Naive thymus-derived CD4-positive, alpha-beta T cell (primary cell): ENCODE measurements at regions not wholly inside any gene's neighbourhood (a gene's known extent, or its start where the extent isn't known, plus 50 kb on each side); places are given as distances from the start of the nearest gene placed in this dataset.

Experiments used
- ATAC-seq: fragments of 150-1000 bp; cut with Tn5 transposase; 2 replicates; pipeline ENCODE4 v1.10.0; 2021; ENCODE audit warnings: mild to moderate bottlenecking, moderate library complexity
- CTCF ChIA-PET: fragments of 350-600 bp; sonication (Branson Sonifier 250); formaldehyde crosslinking; loops from one replicate; lab custom pipeline; 2021; ENCODE audit warnings: antibody characterized with exemption; lab: Charles Lee
- POLR2A ChIA-PET: fragments of 350-600 bp; sonication (Branson Sonifier 250); formaldehyde crosslinking; loops from one replicate; lab custom pipeline; 2021; ENCODE audit warnings: antibody characterized with exemption, inconsistent platforms; lab: Charles Lee
- DNase-seq, 9 donors: peaks; one replicate each; pipeline versions ENCODE4 v3.0.0 to v3.0.0-alpha.2; 2020 to 2022; ENCODE audit warnings: mixed read lengths in 1 of 9
- H3K27ac ChIP-seq: one replicate; pipeline ENCODE4 v1.7.0; 2013; ENCODE audit warnings: mild to moderate bottlenecking, low read depth, low read length, moderate library complexity
- H3K27me3 ChIP-seq, 2 donors: one replicate each; pipeline ENCODE4 v1.7.0; 2013; ENCODE audit warnings: low read length in 2 of 2, mild to moderate bottlenecking in 2 of 2, moderate library complexity in 2 of 2; ENCODE audit not compliant: control insufficient read depth in 2 of 2, insufficient read depth in 2 of 2
- H3K36me3 ChIP-seq, 3 experiments: 1 replicate in 2 of 3; 2 replicates in 1 of 3; pipeline ENCODE4 v1.7.0; 2013; ENCODE audit warnings: low read length in 3 of 3, mild to moderate bottlenecking in 3 of 3, moderate library complexity in 1 of 3; ENCODE audit not compliant: insufficient read depth in 3 of 3, control insufficient read depth in 2 of 3
- H3K4me1 ChIP-seq, 2 donors: one replicate each; pipeline ENCODE4 v1.7.0; 2013; ENCODE audit warnings: low read length in 2 of 2, mild to moderate bottlenecking in 2 of 2, moderate library complexity in 1 of 2; ENCODE audit not compliant: control insufficient read depth in 2 of 2, insufficient read depth in 2 of 2
- H3K4me3 ChIP-seq: 2 replicates; pipeline ENCODE4 v1.7.0; 2013; ENCODE audit warnings: mild to moderate bottlenecking, low read length
- H3K9me3 ChIP-seq, 3 experiments: 1 replicate in 2 of 3; 2 replicates in 1 of 3; pipeline ENCODE4 v1.7.0; 2013; ENCODE audit warnings: low read length in 3 of 3; ENCODE audit not compliant: control insufficient read depth in 2 of 3
- H3K27ac Mint-ChIP-seq, 9 donors: one replicate each; pipeline ENCODE4 v1.8.0; 2020 to 2022; ENCODE audit warnings: mixed read lengths in 9 of 9, mild to moderate bottlenecking in 8 of 9, moderate library complexity in 5 of 9, inconsistent platforms in 2 of 9
- H3K27me3 Mint-ChIP-seq, 5 donors: one replicate each; pipeline ENCODE4 v1.8.0; 2021 to 2022; ENCODE audit warnings: mixed read lengths in 5 of 5, mild to moderate bottlenecking in 1 of 5
- H3K36me3 Mint-ChIP-seq, 5 donors: one replicate each; pipeline ENCODE4 v1.8.0; 2020 to 2022; ENCODE audit warnings: mixed read lengths in 5 of 5, mild to moderate bottlenecking in 3 of 5, inconsistent platforms in 1 of 5
- H3K4me1 Mint-ChIP-seq, 7 donors: one replicate each; pipeline ENCODE4 v1.8.0; 2020 to 2022; ENCODE audit warnings: mixed read lengths in 7 of 7, mild to moderate bottlenecking in 3 of 7, inconsistent platforms in 1 of 7
- H3K4me3 Mint-ChIP-seq, 10 donors: one replicate each; pipeline ENCODE4 v1.8.0; 2020 to 2022; ENCODE audit warnings: mild to moderate bottlenecking in 10 of 10, mixed read lengths in 10 of 10, moderate library complexity in 6 of 10, inconsistent platforms in 2 of 10
- H3K9me3 Mint-ChIP-seq, 11 donors: one replicate each; pipeline ENCODE4 v1.8.0; 2020 to 2022; ENCODE audit warnings: mixed read lengths in 11 of 11, mild to moderate bottlenecking in 4 of 11, inconsistent platforms in 1 of 11, moderate library complexity in 1 of 11
- intact Hi-C, 2 donors: fragments of 100-400 bp; cut with micrococcal nuclease; formaldehyde crosslinking; loops; one replicate each; pipeline ENCODE4 v1.15.1; 2023

- H3K27me3 ChIP-seq = no peaks in the 10 kb centered on the region
- no peak overlapping the region for H3K27ac ChIP-seq
- peaks cover 0 to 15% (median 5%) of the 10 kb centered on the region in 11 donors for H3K9me3 Mint-ChIP-seq
- no peak overlapping the region for H3K4me3 Mint-ChIP-seq
- no peaks in the 10 kb centered on the region for H3K4me1 Mint-ChIP-seq
- no peaks in the 10 kb centered on the region for H3K9me3 ChIP-seq
- H3K36me3 ChIP-seq = no peaks in the 10 kb centered on the region
- DNase-seq (no peak), ATAC-seq (no peak)
- no peak overlapping the region for H3K4me3 ChIP-seq
- no peaks in the 10 kb centered on the region for H3K4me1 ChIP-seq
- intact Hi-C loops = no loop called here
- peaks cover 0 to 14% (median 11%) of the 10 kb centered on the region in 5 donors for H3K27me3 Mint-ChIP-seq
- CTCF ChIA-PET = no interaction called here
- POLR2A ChIA-PET = no interaction called here
- H3K27ac Mint-ChIP-seq = no peak overlapping the region
- peaks cover 0 to 4% (median 0%) of the 10 kb centered on the region in 5 donors for H3K36me3 Mint-ChIP-seq
These were observed 197.9 kb downstream of the FGF9 start for GRCh38 chr13:21868823-21869222.

GRCh38 chr13:21871382-21871781 lies 200.5 kb downstream of the FGF9 start:
- intact Hi-C loops = no loop called here
- DNase-seq = no peak
- H3K4me3 Mint-ChIP-seq = no peak overlapping the region
- Histone ChIP-seq H3K36me3 (no peaks in the 10 kb centered on the region), H3K4me1 (no peaks in the 10 kb centered on the region), H3K4me3 (no peak overlapping the region), H3K27me3 (no peaks in the 10 kb centered on the region), H3K27ac (no peak overlapping the region), H3K9me3 (no peaks in the 10 kb centered on the region)
- H3K4me1 Mint-ChIP-seq = no peaks in the 10 kb centered on the region
- ChIA-PET POLR2A (interaction anchor here (0.7 kb wide), 1 partner anchor 65 kb away, joined by 3 read pairs; no protein-coding TSS in a partner anchor), CTCF (no interaction called here)
- peaks cover 0 to 12% (median 7%) of the 10 kb centered on the region in 5 donors for H3K27me3 Mint-ChIP-seq
- no peak for ATAC-seq
- H3K9me3 Mint-ChIP-seq = peaks cover 0 to 4% (median 0%) of the 10 kb centered on the region in 11 donors
- H3K27ac Mint-ChIP-seq = no peak overlapping the region
- H3K36me3 Mint-ChIP-seq = no peaks in the 10 kb centered on the region

GRCh38 chr13:21871919-21872318 lies 201.0 kb downstream of the FGF9 start:
- Histone ChIP-seq H3K4me1 (no peaks in the 10 kb centered on the region), H3K36me3 (no peaks in the 10 kb centered on the region), H3K27ac (no peak overlapping the region), H3K4me3 (no peak overlapping the region), H3K9me3 (no peaks in the 10 kb centered on the region), H3K27me3 (no peaks in the 10 kb centered on the region)
- Mint-ChIP-seq H3K27ac (no peak overlapping the region), H3K9me3 (peaks cover 0 to 4% (median 0%) of the 10 kb centered on the region in 11 donors), H3K4me3 (no peak overlapping the region), H3K27me3 (peaks cover 0 to 12% (median 6%) of the 10 kb centered on the region in 5 donors), H3K36me3 (no peaks in the 10 kb centered on the region), H3K4me1 (no peaks in the 10 kb centered on the region)
- CTCF ChIA-PET = no interaction called here
- intact Hi-C loops = no loop called here
- POLR2A ChIA-PET = interaction anchor here (0.7 kb wide), 1 partner anchor 65 kb away, joined by 3 read pairs; no protein-coding TSS in a partner anchor
- ATAC-seq = no peak
- no peak for DNase-seq

DNA sequence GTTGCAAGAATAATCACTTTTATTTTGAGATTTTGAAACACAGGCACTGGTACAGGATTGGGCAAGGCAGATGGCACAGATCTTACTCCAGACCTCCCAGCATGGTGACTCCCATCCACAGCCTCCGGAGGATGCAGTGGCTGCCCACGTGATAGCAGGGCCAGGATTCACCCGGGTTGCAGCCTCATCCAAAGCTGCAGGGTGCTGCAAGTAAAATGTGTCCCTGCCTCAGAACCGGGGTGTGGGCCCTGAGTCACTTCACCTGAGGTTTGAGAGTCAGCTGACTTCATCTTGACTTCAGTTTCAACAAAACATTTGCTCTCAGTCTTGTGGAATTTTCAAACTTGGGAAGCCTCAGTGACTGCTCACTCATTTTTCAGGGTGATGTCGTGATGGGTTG lies 201.9 kb downstream of the FGF9 start:
- no peaks in the 10 kb centered on the region for H3K4me1 ChIP-seq
- Mint-ChIP-seq H3K27me3 (peaks cover 0 to 12% (median 6%) of the 10 kb centered on the region in 5 donors), H3K36me3 (no peaks in the 10 kb centered on the region), H3K27ac (no peak overlapping the region), H3K4me1 (no peaks in the 10 kb centered on the region), H3K4me3 (no peak overlapping the region), H3K9me3 (peaks cover 0 to 4% (median 0%) of the 10 kb centered on the region in 11 donors)
- no peak overlapping the region for H3K27ac ChIP-seq
- H3K36me3 ChIP-seq = no peaks in the 10 kb centered on the region
- H3K9me3 ChIP-seq = no peaks in the 10 kb centered on the region
- ChIA-PET POLR2A (no interaction called here), CTCF (no interaction called here)
- no peaks in the 10 kb centered on the region for H3K27me3 ChIP-seq
- DNase-seq (no peak), ATAC-seq (no peak)
- H3K4me3 ChIP-seq = no peak overlapping the region
- intact Hi-C loops = no loop called here

DNA sequence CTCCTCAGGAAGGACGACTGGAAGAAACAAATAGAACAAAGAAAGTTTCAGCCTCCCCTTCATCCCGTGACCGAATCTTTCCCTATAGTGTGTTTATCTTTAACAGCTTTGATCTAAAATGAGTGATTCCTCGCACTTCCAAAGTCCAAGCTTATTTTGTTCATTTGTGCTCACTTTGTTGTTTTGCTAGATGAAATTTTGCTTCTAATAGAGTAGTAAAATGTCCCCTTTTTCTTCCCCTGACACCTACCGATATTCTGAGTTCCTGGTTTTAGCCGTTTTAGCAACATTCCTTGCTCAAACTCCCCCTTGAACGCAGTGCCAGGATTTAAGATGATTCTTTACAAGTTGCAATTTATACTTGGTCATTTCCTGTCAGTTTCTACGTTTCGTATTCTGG lies 204.2 kb downstream of the FGF9 start:
- H3K4me1 Mint-ChIP-seq = no peaks in the 10 kb centered on the region
- peaks cover 0 to 2% (median 0%) of the 10 kb centered on the region in 11 donors for H3K9me3 Mint-ChIP-seq
- no peak overlapping the region for H3K4me3 ChIP-seq
- no peaks in the 10 kb centered on the region for H3K36me3 Mint-ChIP-seq
- POLR2A ChIA-PET = no interaction called here
- ATAC-seq (no peak), DNase-seq (no peak)
- no peak overlapping the region for H3K4me3 Mint-ChIP-seq
- peaks cover 0 to 7% (median 0%) of the 10 kb centered on the region in 5 donors for H3K27me3 Mint-ChIP-seq
- H3K27ac Mint-ChIP-seq = no peak overlapping the region
- no peaks in the 10 kb centered on the region for H3K27me3 ChIP-seq
- intact Hi-C loops = no loop called here
- H3K9me3 ChIP-seq = no peaks in the 10 kb centered on the region
- H3K4me1 ChIP-seq = no peaks in the 10 kb centered on the region
- H3K36me3 ChIP-seq = no peaks in the 10 kb centered on the region
- no peak overlapping the region for H3K27ac ChIP-seq
- CTCF ChIA-PET = no interaction called here

DNA sequence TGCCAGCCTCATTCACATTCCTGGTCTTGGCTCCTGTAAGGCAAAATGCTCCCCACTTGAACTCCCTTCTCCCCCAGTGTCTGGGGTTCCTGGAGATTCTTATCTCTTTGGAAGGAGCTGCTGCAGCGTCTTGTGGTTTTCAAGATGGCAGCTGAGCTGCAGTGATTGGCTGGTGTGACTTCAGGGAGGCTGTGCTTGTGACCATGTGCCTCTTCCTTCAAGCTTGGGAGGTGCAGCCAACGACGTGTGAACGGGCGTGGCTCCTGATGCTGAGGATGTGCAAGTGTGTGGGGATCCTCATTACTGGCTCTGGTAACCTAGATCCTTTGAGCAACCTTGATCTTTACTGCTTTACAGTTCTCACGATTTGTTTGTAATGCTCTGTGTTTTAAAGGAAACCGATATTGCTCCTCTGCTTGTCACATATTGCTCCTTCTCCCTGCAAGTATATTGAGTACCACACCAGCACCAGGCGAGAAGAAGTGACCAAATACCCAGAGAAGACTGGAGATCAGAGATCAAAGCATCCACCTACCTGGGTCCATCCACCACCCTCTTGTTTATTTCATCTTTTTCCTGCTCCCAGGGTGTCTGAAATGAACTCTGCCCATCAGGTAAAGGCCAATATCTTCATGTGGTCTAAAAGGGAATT lies 208.5 kb downstream of the FGF9 start:
- H3K27me3 Mint-ChIP-seq = peaks cover 0 to 22% (median 10%) of the 10 kb centered on the region in 5 donors
- Histone ChIP-seq H3K4me3 (no peak overlapping the region), H3K36me3 (no peaks in the 10 kb centered on the region), H3K27me3 (no peaks in the 10 kb centered on the region), H3K9me3 (no peaks in the 10 kb centered on the region), H3K27ac (no peak overlapping the region), H3K4me1 (no peaks in the 10 kb centered on the region)
- H3K36me3 Mint-ChIP-seq = peaks cover 0 to 6% (median 0%) of the 10 kb centered on the region in 5 donors
- no peak overlapping the region for H3K4me3 Mint-ChIP-seq
- peaks cover 0 to 7% (median 0%) of the 10 kb centered on the region in 7 donors for H3K4me1 Mint-ChIP-seq
- DNase-seq = no peak
- ChIA-PET POLR2A (no interaction called here), CTCF (no interaction called here)
- no peak overlapping the region for H3K27ac Mint-ChIP-seq
- intact Hi-C loops = no loop called here
- H3K9me3 Mint-ChIP-seq = no peaks in the 10 kb centered on the region
- ATAC-seq = no peak

DNA sequence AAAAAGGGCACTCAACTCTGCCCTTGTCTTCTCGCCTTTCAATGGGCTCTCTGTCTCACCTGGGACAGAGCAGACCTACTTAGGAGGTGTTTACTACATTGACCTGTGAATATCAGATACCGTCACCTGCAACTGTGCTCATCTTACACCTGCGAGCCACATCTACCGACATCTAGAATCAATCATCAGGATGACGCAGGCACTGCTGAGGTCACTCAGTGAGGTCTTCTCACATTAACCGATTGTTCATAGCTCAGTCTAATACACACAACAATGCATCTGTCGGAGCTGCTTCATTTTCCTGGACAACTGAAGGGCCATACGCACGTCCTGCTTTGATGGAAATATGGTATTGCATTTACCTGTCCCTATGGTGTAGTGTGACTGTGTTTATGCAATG lies 211.9 kb downstream of the FGF9 start:
- Histone ChIP-seq H3K9me3 (no peaks in the 10 kb centered on the region), H3K27me3 (no peaks in the 10 kb centered on the region), H3K4me3 (no peak overlapping the region), H3K27ac (no peak overlapping the region), H3K36me3 (no peaks in the 10 kb centered on the region), H3K4me1 (no peaks in the 10 kb centered on the region)
- Mint-ChIP-seq H3K4me3 (no peak overlapping the region), H3K9me3 (no peaks in the 10 kb centered on the region), H3K4me1 (peaks cover 0 to 7% (median 0%) of the 10 kb centered on the region in 7 donors), H3K27me3 (peaks cover 0 to 38% (median 17%) of the 10 kb centered on the region in 5 donors), H3K36me3 (peaks cover 0 to 6% (median 0%) of the 10 kb centered on the region in 5 donors), H3K27ac (no peak overlapping the region)
- ChIA-PET POLR2A (no interaction called here), CTCF (no interaction called here)
- DNase-seq = no peak
- ATAC-seq = no peak
- intact Hi-C loops = no loop called here
